ENCODE measurements at regions not wholly inside any gene's neighbourhood (a gene's known extent, or its start where the extent isn't known, plus 50 kb on each side); places are given as distances from the start of the nearest gene placed in this dataset.
A peak's percentile ranks its signal among the peaks of the same experiment; 100 is the strongest.

DNA sequence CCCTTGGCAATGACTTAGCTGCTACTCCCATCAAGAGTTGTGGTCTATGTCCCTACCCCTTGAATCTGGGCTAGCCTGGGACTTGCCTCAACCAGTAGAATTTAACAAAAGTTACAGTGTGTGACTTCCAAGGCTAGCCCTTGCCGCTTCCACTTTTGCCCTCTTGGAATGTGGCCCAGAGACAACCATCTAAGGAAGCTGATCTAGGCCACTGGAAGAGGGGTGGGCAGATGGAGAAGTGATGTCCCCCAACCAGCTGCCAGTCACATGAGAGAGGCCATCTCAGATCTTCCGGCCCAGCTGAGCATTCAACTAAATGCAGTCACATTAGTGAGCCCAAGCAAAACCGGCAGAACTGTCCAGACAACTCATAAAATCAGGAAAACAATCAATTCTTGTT lies 115.1 kb downstream of the TOMM20 start:
- Histone ChIP-seq H3K36me3 (ENCODE audit: control insufficient read depth, insufficient read depth, low read length) (no peaks in the 10 kb centered on the region), H3K79me2 (ENCODE audit: control insufficient read depth, insufficient read depth, low read length) (no peaks in the 10 kb centered on the region), H3K9ac (ENCODE audit: insufficient read depth in 1 of 2, low read depth in 2 of 2, low read length in 2 of 2) (no peak overlapping the region), H4K20me1 (replicated peaks; ENCODE audit: control insufficient read depth, insufficient read depth, low read length) (no peaks in the 10 kb centered on the region), H3K27ac (ENCODE audit: extremely low read depth, low read depth, low read length) (no peak overlapping the region), H3K27me3 (ENCODE audit: control insufficient read depth in 2 of 2, insufficient read depth in 2 of 2, low read length in 2 of 2) (no peaks in the 10 kb centered on the region), H3K9me3 (replicated peaks; ENCODE audit: control insufficient read depth, insufficient read depth, low read depth, low read length) (no peaks in the 10 kb centered on the region), H3K4me3 (no peak overlapping the region), H2AFZ (ENCODE audit: low read depth, low read length) (no peak overlapping the region), H3K9me1 (ENCODE audit: control insufficient read depth, insufficient read depth, low read length) (no peaks in the 10 kb centered on the region), H3K4me1 (replicated peaks in 1 of 2; ENCODE audit: control insufficient read depth in 2 of 2, insufficient read depth in 2 of 2, low read length in 2 of 2) (peaks cover 11 to 17% of the 10 kb centered on the region in 2 experiments), H3K4me2 (ENCODE audit: insufficient read depth, low read length) (no peak overlapping the region)
- ChIA-PET POLR2A (interaction anchor here (1.2 kb wide), 1 partner anchor 9 kb away, joined by 4 read pairs; no protein-coding TSS in a partner anchor), CTCF (ENCODE audit: low intra/inter-chr PET ratio) (no interaction called here)
- BruUV-seq (replicated peaks), result no TSS peak
- no peak for DNase-seq (ENCODE audit: extremely low read depth in 1 of 4, low spot score in 3 of 4)
- 79% methylated on average over 3 of the region's 3 CpGs for WGBS (ENCODE audit: insufficient coverage, low coverage, missing lambda C conversion rate)
- TF ChIP-seq, protein P1, sequence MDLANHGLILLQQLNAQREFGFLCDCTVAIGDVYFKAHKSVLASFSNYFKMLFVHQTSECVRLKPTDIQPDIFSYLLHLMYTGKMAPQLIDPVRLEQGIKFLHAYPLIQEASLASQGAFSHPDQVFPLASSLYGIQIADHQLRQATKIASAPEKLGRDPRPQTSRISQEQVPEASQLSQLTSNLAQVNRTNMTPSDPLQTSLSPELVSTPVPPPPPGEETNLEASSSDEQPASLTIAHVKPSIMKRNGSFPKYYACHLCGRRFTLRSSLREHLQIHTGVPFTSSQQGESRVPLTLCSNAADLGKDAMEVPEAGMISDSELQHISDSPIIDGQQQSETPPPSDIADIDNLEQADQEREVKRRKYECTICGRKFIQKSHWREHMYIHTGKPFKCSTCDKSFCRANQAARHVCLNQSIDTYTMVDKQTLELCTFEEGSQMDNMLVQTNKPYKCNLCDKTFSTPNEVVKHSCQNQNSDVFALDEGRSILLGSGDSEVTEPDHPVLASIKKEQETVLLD (IDR thresholded peaks at IDR 0.05), result no peak
- TF ChIP-seq ZKSCAN3 (CRISPR knock-in tag; IDR thresholded peaks at IDR 0.05), result peak; percentile 98
- no peak for FAIRE-seq
- ATAC-seq, result no peak
- in situ Hi-C loops (cut with MboI) (no loop called here), intact Hi-C loops (cut with micrococcal nuclease) (no loop called here)

DNA sequence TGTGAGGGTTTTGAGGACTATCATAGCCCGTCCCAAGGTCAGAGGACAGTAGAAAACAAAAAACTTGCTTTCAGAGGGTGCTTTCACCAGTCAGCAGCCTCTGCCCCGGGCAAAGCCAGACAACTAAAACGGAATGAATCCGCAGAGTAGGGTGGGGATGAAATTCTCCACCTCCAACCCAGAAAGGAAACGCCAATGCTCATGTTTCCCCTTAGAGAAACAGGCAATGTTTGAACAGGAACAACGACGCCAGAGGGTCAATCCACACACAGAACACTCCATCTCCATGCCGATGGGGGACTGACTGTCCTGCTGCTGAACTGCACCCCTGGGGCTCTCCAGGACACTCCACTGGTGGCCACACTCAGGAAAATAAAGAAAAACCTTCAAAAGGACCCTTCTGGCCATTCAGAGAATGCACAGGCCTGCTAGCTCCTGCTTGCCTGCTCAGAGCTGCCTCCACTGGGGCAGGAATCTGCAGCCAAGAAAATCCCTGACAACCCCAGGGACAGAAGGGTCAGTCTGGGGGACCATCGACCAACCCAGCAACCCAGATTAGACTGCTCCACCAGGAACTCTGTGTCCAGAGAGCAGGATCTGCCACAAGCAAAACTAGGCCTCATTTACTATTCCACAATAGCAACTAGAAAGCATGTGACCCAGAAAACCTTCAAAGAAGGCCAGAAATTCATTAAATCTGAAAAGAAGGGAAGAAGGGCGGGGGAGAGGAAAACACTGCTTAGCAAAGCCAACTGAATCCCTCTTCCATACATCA lies 116.0 kb downstream of the TOMM20 start:
- H3K9me1 ChIP-seq (ENCODE audit: control insufficient read depth, insufficient read depth, low read length), result no peaks in the 10 kb centered on the region
- H3K27me3 ChIP-seq (ENCODE audit: control insufficient read depth in 2 of 2, insufficient read depth in 2 of 2, low read length in 2 of 2), result no peaks in the 10 kb centered on the region
- no TSS peak for BruUV-seq (replicated peaks)
- no peak for DNase-seq (ENCODE audit: extremely low read depth in 1 of 4, low spot score in 3 of 4)
- H3K79me2 ChIP-seq (ENCODE audit: control insufficient read depth, insufficient read depth, low read length), result no peaks in the 10 kb centered on the region
- H2AFZ ChIP-seq (ENCODE audit: low read depth, low read length), result peak overlapping the region; percentile 58
- CTCF ChIA-PET (ENCODE audit: low intra/inter-chr PET ratio), result no interaction called here
- ATAC-seq, result no peak
- H3K9me3 ChIP-seq (replicated peaks; ENCODE audit: control insufficient read depth, insufficient read depth, low read depth, low read length), result no peaks in the 10 kb centered on the region
- 78% methylated on average over 10 of the region's 10 CpGs for WGBS (ENCODE audit: insufficient coverage, low coverage, missing lambda C conversion rate)
- H3K4me1 ChIP-seq (replicated peaks in 1 of 2; ENCODE audit: control insufficient read depth in 2 of 2, insufficient read depth in 2 of 2, low read length in 2 of 2), result peaks cover 11 to 17% of the 10 kb centered on the region in 2 experiments
- POLR2A ChIA-PET, result interaction anchor here (1.8 kb wide), 1 partner anchor 10 kb away, joined by 5 read pairs; no protein-coding TSS in a partner anchor
- in situ Hi-C loops (cut with MboI), result no loop called here
- H3K36me3 ChIP-seq (ENCODE audit: control insufficient read depth, insufficient read depth, low read length), result no peaks in the 10 kb centered on the region
- no peak overlapping the region for H3K4me3 ChIP-seq
- intact Hi-C loops (cut with micrococcal nuclease), result no loop called here
- H3K4me2 ChIP-seq (ENCODE audit: insufficient read depth, low read length), result no peak overlapping the region
- FAIRE-seq, result no peak
- H3K9ac ChIP-seq (ENCODE audit: insufficient read depth in 1 of 2, low read depth in 2 of 2, low read length in 2 of 2), result peak overlapping the region; percentile 18 to 46; a peak in 2 of 4 replicates
- no peaks in the 10 kb centered on the region for H4K20me1 ChIP-seq (replicated peaks; ENCODE audit: control insufficient read depth, insufficient read depth, low read length)
- H3K27ac ChIP-seq (ENCODE audit: extremely low read depth, low read depth, low read length), result peak overlapping the region; percentile 41; the same call in 2 of the 3 replicates
- TF ChIP-seq CTBP1 (IDR thresholded peaks at IDR 0.05; ENCODE audit: borderline replicate concordance) (no peak), DMBX1 (CRISPR knock-in tag; IDR thresholded peaks at IDR 0.05; ENCODE audit: borderline replicate concordance) (0 out of 2 replicates have a peak, but pooled peaks have one; percentile 4), EWSR1 (IDR thresholded peaks at IDR 0.05; ENCODE audit: borderline replicate concordance, low read depth, partially characterized antibody) (no peak), NFRKB (IDR thresholded peaks at IDR 0.05; ENCODE audit: low read depth) (no peak), ZNF175 (CRISPR knock-in tag; IDR thresholded peaks at IDR 0.05; ENCODE audit: low read depth) (peak; percentile 16; the same call in 1 of the 2 replicates)
- TF ChIP-seq, protein P2, sequence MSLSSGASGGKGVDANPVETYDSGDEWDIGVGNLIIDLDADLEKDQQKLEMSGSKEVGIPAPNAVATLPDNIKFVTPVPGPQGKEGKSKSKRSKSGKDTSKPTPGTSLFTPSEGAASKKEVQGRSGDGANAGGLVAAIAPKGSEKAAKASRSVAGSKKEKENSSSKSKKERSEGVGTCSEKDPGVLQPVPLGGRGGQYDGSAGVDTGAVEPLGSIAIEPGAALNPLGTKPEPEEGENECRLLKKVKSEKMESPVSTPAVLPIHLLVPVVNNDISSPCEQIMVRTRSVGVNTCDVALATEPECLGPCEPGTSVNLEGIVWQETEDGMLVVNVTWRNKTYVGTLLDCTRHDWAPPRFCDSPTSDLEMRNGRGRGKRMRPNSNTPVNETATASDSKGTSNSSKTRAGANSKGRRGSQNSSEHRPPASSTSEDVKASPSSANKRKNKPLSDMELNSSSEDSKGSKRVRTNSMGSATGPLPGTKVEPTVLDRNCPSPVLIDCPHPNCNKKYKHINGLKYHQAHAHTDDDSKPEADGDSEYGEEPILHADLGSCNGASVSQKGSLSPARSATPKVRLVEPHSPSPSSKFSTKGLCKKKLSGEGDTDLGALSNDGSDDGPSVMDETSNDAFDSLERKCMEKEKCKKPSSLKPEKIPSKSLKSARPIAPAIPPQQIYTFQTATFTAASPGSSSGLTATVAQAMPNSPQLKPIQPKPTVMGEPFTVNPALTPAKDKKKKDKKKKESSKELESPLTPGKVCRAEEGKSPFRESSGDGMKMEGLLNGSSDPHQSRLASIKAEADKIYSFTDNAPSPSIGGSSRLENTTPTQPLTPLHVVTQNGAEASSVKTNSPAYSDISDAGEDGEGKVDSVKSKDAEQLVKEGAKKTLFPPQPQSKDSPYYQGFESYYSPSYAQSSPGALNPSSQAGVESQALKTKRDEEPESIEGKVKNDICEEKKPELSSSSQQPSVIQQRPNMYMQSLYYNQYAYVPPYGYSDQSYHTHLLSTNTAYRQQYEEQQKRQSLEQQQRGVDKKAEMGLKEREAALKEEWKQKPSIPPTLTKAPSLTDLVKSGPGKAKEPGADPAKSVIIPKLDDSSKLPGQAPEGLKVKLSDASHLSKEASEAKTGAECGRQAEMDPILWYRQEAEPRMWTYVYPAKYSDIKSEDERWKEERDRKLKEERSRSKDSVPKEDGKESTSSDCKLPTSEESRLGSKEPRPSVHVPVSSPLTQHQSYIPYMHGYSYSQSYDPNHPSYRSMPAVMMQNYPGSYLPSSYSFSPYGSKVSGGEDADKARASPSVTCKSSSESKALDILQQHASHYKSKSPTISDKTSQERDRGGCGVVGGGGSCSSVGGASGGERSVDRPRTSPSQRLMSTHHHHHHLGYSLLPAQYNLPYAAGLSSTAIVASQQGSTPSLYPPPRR (CRISPR knock-in tag; IDR thresholded peaks at IDR 0.05; ENCODE audit: borderline replicate concordance), result peak; percentile 29

Data from K562 (cell line).